ENCODE measurements at regions not wholly inside any gene's neighbourhood (a gene's known extent, or its start where the extent isn't known, plus 50 kb on each side); places are given as distances from the start of the nearest gene placed in this dataset.
"Not testable (repeated sequence)": the region's sequence is repeated elsewhere in the genome, so short reads cannot be mapped to it uniquely, and the experiment has no call there.

DNA sequence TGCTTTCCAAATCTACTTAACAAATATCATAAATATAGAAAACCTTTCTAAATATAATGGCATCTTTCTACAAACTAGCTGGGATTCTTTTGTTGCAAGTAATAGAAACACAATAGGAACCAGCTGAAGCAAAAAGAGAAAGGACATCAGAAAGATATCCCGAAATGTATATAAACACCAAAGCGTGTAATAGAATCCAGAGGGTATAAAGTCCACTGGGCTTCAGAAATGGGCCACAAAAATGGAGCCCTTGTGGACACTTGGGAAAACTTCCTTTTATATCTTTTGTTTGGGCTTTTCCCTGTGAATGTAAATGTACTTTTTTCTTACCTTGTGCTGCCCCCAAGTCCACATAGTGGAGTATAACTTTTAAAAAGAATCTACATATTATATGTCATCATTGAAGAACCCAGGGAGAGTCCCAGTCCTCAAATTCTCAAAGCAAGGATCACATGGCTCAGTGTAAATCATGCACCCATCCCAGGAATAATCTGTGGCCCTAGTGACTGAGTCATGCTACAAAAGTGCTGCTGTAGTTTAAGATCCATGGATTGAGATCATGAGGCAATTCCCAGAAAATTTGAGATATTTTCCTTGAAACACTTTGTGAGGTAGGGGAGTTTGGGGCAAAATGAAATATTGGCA, 457.0 kb downstream of the EPM2A start:
- in situ Hi-C loops (cut with MboI; ENCODE audit: low pct_unique_long_range_greater_than_20kb, low sequenced_read_pairs) = no loop called here
- DNase-seq = no peak

DNA sequence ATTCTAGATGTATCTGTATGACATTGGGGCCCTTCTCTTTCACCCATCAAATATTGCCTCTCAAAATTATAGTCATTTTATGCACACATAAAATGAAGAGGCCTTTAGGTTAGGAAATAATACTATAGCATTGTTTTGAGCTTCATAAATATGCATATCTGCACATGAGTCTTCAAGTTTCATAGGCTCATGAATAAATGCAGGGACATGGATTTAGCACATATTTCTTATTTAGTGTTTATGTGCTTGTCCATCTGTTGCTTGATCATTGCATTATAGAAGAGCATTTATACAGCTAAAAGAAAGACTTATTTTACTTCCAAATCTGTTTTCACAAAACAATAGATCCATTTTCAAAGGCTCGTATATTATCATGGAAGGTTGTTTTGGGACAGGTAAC, 455.8 kb downstream of the EPM2A start:
- in situ Hi-C loops (cut with MboI; ENCODE audit: low pct_unique_long_range_greater_than_20kb, low sequenced_read_pairs) = no loop called here
- DNase-seq = no peak

DNA sequence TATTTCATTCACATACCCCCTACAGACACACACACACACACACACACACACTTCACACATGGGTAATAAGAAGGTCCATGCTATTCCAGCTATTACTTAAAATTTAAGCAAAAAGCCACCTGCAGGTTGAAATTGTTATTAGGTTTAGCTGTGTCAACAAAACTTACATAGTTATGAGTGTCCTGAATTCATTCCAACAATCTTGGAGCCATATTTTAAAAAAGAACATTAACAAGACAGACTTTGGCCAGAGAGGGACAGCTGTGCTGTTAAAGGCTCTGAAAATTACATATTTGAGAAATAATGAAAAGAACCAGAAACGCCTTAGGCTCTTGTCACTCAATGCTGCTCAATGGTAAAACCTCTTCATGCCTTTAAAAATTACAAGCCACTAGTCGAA, 455.3 kb downstream of the EPM2A start:
- in situ Hi-C loops (cut with MboI; ENCODE audit: low pct_unique_long_range_greater_than_20kb, low sequenced_read_pairs) = no loop called here
- DNase-seq = no peak

DNA sequence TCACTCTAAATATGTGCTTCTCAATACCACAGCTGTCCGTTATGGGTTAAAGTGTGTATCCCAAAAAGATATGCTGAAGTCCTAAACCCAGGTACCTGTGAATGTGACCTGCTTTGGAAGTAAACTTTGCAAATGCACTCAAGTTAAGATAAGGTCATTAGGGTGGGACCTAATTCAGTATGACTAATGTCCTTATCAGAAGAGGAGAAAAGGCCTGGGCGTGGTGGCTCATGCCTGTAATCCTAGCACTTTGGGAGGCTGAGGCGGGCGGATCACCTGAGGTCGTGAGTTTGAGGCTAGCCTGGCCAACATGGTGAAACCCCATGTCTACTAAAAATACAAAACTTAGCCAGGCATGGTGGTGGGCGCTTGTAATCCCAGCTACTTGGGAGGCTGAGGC, 452.1 kb downstream of the EPM2A start:
- in situ Hi-C loops (cut with MboI; ENCODE audit: low pct_unique_long_range_greater_than_20kb, low sequenced_read_pairs); DNase-seq: not testable (repeated sequence)

DNA sequence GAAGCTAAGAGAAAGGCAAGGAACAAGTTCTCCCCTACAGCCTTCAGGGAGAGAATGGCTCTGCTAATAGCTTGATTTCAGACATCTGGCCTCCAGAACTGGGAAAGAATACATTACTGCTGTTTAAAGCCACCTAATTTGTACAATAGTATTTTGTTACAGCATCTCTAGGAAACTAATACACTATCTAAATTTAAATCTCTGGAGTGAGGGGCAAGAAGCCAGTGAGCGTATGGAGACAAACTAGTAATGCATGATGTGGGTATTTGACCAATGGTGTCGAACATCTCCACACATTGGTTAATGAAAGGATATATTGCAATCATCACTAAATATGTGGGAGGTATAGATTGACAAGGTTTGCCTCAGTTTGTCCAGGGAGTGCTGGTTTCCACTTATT, 451.5 kb downstream of the EPM2A start:
- in situ Hi-C loops (cut with MboI; ENCODE audit: low pct_unique_long_range_greater_than_20kb, low sequenced_read_pairs) = no loop called here
- DNase-seq = no peak

DNA sequence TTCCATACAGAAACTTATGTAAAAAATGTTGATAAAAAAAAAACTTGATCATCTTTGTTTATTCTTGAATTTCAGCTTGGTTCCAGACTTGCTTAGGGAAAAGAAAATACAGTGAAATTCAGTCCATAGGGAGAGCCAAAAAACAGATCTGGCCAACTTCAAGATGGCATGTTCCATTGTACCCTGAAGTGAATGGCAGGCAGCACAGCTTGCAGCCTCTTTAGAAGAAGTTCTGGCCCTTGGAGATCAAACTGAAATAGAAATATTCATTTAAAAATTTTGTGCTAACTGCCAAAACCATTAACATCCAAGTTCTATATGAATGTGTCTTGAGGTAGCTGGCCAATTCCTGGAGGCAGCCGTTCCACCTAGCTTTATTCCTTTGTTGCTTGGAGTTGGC, 448.4 kb downstream of the EPM2A start:
- in situ Hi-C loops (cut with MboI; ENCODE audit: low pct_unique_long_range_greater_than_20kb, low sequenced_read_pairs) = no loop called here
- no peak for DNase-seq

DNA sequence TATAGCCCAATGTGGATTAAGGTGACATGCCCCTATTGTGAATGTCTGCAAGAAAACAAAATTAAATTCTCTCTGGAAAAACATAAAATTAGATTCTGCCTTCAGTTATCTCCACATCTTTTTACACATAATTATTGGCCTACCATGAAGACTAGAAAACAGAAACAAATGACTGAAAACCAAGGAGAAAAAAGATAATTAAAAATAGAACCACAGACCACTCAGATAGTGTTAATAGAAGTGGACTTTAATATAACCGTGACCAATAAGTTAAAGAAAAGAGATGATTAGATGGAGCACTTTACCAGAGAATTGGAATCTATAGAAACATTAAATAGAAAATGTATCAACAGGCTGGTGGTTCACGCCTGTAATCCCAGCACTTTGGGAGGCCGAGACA, 445.7 kb downstream of the EPM2A start:
- in situ Hi-C loops (cut with MboI; ENCODE audit: low pct_unique_long_range_greater_than_20kb, low sequenced_read_pairs) = no loop called here
- DNase-seq = no peak

DNA sequence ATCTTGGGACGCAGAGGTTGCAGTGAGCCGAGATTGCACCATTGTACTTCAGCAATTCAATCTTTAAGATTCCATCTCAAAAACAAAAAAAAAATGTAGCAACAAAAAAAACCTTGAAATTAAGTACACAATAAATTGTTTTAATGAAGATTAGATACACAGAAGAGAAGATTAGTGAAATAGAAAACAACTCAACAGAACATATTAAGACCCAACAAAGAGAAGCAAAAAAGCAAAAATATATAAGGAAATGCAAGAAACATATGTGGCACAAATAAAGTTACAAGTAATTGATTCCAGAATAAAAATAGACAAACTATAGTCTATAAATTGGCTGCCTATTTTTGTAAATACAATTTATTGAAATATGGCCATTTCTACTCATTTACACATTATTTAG, 445.2 kb downstream of the EPM2A start:
- in situ Hi-C loops (cut with MboI; ENCODE audit: low pct_unique_long_range_greater_than_20kb, low sequenced_read_pairs) = no loop called here
- DNase-seq = no peak

DNA sequence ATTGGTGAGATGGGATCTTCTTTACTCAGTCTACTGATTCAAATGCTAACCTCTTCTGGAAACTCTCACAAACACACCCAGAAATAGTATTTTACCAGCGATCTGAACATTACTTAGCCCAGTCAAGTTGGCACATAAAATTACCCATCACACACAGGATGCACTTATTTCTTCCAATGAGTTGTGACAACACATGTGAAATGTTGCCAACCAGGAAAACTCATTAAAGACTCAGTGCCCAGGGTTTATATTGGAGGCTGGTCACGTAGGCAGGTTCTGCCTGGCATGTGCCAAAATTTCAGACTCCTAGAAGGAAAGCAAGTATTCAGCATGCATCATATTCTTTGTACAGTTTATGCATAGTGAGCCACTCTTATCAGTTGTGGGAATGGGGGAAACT, 443.3 kb downstream of the EPM2A start:
- in situ Hi-C loops (cut with MboI; ENCODE audit: low pct_unique_long_range_greater_than_20kb, low sequenced_read_pairs) = no loop called here
- DNase-seq = no peak

DNA sequence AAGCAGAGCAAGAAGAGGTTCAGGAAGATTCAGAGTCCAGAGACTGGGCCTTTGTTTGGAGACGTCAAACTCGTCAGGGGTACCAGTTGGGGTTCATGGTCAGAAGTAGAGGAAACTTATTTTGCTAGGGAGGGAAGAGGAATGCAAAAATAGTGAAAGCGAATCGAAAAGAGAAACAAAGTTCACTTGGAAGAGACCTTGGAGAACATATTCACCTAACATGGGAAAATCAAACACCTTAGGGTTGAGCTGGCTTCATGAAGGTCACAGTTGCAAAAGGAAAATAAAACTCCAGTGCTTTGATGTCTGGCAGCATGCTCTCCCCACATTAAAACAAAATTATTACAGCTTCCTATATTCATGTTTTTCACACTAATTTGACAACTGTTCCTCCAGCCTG, 440.4 kb downstream of the EPM2A start:
- no peak for DNase-seq
- in situ Hi-C loops (cut with MboI; ENCODE audit: low pct_unique_long_range_greater_than_20kb, low sequenced_read_pairs) = no loop called here

DNA sequence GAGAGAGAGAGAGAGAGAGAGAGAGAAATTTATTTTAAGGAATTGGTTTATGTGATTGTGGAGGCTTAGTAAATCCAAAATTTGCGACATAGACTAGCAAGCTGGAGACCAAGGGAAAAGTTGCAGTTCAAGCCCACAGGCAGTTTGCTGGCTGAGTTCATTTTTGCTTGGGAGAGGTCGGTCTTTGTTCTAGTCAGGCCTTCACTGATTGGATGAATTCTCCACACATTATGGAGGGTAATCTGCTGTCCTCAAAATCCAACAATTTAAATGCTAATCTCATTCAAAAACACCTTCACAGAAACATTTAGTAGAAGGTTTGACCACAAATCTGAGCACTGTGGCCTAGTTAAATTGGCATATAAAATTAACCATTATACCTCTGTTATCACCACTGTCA, 439.6 kb downstream of the EPM2A start:
- in situ Hi-C loops (cut with MboI; ENCODE audit: low pct_unique_long_range_greater_than_20kb, low sequenced_read_pairs) = no loop called here
- no peak for DNase-seq

DNA sequence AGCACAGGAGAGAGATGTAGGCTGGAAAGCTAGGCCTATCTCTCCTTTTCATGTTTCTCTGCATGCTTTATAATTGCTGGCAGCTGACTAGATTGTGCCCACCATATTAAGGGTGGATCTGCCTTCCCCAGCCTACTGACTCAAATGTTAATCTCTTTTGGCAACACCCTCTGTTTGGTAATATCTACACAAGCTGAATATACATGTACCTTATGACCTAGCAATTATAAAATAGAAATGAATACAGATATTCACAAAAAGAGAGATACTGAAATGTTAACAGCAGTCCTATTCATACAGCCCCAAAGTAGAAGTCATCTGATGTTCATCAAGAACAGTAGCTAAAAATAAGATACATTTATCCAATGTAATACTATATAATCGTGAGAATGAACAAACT, 429.6 kb downstream of the EPM2A start:
- in situ Hi-C loops (cut with MboI; ENCODE audit: low pct_unique_long_range_greater_than_20kb, low sequenced_read_pairs) = no loop called here
- no peak for DNase-seq

DNA sequence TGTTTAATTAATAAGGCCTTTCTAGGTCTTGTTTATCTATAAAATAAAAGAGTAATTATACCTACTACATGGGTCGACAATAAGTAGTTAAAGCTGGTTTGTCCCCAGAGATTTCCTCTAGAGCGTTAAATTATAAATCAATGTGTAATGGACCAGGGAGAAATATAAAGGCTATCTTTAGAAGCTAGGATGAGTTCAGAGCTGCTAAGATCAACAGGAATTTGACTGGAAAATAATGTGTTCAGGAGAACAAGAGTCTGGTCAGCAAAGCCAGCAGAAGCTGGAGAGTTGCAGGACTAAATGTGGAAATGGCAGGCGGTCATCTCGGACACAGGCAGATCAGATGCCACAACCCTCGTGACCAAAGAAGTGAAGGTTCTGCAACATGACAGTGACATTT, 428.8 kb downstream of the EPM2A start:
- DNase-seq = no peak
- in situ Hi-C loops (cut with MboI; ENCODE audit: low pct_unique_long_range_greater_than_20kb, low sequenced_read_pairs) = no loop called here

DNA sequence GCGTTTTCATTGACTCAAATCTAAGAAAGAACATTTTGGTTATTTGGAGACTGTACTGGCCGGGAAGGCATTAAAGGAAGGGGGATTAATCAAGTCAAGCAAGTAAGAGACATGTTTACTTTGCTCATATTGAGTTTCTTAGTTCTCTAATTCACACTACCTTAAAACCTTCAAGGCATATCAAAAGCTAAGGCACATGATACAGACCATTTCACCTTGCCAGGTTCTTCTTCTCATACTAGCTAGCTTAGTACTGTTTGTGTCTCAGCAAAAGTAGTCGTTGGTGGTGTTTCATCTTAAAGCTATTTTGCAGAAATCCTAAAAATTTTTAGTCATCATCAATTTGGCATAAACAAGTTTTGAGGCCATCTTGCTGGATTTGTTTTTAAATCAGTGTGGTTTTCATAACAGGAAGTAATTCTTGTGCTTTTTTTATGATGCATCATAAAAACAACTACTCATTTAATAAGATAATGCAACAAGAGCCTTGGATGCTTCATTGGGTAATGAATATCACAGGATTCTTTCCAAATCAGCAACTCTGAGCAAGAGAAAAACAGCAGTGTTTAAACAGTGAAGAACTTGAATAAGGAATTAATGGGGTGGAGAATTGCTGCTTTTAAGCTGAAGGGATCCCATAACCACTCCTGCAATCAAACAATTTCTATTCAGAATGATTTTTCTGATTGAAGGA, 425.3 kb downstream of the EPM2A start:
- in situ Hi-C loops (cut with MboI; ENCODE audit: low pct_unique_long_range_greater_than_20kb, low sequenced_read_pairs) = no loop called here

DNA sequence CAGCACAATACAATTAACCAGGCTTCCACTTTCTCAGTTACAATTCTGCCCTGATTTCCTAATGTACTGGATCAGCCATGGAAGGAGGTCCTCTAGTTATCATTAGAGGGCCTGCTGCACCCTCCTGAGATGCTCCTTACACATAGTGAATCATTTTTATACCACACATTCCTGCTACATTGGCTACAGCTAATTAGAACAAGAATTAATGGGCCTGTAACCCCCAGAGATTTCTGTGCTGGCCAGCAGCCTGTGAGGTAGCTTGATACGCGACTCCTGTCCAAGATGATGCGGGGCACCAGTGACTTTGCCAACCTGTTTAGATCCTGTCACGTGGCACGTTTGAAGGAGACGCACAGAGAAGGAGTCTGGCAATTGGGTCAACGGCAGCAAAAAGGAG, 422.8 kb downstream of the EPM2A start:
- no peak for DNase-seq
- in situ Hi-C loops (cut with MboI; ENCODE audit: low pct_unique_long_range_greater_than_20kb, low sequenced_read_pairs) = no loop called here

More for the DNA sequence above, 425.3 kb downstream of the EPM2A start:
- DNase-seq = no peak

DNA sequence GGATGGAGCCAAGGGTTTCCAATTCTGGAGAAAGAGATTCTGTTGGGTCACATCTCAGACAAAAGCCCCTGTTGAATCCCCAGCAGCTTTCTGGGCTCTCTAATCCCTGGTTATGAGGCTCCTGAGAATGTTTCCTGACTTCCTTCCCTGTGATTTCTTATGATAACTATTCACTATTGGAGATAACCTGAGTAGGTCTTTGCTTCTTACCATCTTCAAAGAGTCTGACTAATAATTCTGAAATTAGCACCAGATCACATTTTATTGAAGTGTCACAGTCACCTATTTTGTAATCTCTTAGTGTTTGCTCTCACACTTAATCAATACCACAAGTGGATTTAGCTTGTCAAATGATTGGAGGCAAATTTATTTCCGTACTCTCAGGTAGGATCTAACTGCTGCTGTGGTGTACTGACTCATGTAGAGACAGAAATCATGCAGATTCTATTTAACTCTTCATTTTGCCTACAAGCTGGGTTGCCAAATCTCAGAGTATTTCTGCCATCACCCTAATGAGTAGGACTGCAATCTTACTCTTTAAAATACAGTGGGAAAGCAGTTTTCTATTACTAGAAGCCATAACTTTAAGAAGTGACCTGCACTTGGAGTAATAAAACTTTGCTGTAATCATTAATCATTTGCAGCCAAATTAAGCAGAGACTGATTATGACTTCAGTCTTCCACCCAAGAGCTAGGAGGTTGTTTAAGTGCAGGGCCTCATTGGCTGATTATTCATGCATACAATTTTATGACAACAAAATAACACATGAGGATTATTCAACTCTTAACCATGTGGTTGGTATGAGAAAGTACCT, 422.1 kb downstream of the EPM2A start:
- in situ Hi-C loops (cut with MboI; ENCODE audit: low pct_unique_long_range_greater_than_20kb, low sequenced_read_pairs) = no loop called here
- DNase-seq = no peak

DNA sequence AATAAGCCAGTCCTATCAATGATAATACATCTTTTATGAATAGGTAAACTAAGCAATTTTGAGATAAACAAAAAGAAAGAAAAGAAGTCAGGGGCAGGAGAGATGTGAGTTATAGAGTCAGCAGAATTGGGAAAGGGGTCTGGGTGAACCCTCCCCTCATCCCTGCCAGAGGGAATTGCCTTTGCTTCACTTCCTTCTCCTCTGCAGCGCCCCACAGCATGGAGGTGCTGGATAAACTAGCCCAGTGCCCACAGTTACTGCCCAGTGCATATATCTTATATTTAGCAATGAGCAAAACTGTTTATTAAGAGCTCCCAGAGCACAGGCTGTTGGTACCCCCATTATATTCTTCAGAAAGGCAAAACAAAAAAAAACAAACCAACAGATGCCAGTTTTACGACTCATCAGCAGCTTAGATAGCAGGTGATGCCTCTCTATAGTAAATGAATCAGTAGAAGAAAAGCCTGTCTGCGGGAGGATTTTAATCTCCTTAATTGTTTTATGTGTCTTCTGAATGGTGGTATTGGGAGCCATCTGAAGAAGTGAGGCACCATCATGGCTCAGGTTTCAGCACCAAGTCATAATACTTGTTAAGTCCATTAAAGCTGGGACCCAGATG, 419.2 kb downstream of the EPM2A start:
- DNase-seq = no peak
- in situ Hi-C loops (cut with MboI; ENCODE audit: low pct_unique_long_range_greater_than_20kb, low sequenced_read_pairs) = no loop called here

DNA sequence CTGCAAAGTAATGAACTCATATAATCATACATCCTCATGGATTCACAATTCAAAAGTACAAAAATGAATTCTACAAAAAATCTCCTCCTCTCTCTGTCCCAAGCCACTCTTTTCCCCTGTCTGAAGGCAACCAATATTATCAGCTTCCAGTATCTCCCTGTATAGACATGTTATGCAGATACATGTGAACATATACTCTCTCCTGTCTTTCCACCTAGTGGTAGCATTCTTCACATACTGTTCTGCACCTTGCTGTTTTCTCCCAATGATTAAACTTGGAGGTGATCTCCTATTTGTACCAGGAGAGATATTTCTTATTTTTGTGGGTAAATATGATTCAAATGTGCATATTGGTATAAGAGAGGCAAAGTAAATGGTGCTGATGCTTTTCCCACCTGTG, 416.4 kb downstream of the EPM2A start:
- in situ Hi-C loops (cut with MboI; ENCODE audit: low pct_unique_long_range_greater_than_20kb, low sequenced_read_pairs) = no loop called here
- DNase-seq = no peak

DNA sequence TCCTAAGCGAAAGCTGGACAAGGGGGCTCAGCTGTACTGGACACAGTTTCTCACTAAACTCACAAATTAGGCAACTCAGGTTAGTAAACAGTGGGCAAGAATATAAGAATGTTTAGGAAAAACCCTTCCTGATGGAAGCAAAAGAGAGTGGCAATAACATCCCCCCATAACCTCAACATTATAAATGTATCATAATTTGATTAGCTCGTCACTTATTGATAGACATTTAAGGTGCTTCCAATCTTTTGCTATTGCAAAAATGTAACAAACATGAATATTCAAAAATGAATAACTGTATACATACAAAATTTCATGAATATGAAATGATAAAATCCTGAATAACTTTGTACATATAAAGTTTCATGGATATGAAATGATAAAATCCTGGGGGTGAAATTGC, 415.7 kb downstream of the EPM2A start:
- DNase-seq = no peak
- in situ Hi-C loops (cut with MboI; ENCODE audit: low pct_unique_long_range_greater_than_20kb, low sequenced_read_pairs) = no loop called here

DNA sequence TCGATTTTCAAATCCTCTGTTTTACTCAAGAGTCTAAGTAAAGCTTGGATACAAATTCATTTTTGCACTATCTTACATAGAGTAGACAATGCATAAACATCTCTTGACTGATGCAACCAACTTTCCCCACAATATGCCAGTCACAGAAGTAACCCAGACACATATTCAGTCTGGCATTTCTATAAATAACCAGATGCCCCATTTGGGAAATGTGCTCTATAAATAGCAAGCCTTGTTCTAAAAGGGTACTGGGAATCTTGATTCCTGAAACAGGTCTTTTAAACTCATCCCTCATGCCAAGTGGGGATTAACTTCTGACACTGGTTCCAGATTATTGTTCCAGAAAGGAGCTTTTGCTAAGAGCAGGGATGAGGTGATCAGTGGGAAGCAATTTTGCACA, 411.7 kb downstream of the EPM2A start:
- in situ Hi-C loops (cut with MboI; ENCODE audit: low pct_unique_long_range_greater_than_20kb, low sequenced_read_pairs) = no loop called here
- no peak for DNase-seq
